ENCODE measurements at regions not wholly inside any gene's neighbourhood (a gene's known extent, or its start where the extent isn't known, plus 50 kb on each side); places are given as distances from the start of the nearest gene placed in this dataset.

GRCh38 chr20:10951216-10951615 lies 277.4 kb upstream of the JAG1 start (continued):
- no peak for TF ChIP-seq POLR2AphosphoS5 (IDR thresholded peaks at IDR 0.05; ENCODE audit: low read depth, low read length)
- TF ChIP-seq CHD2 (IDR thresholded peaks at IDR 0.05; ENCODE audit: low read length, partially characterized antibody) = no peak

GRCh38 chr20:10951904-10952303 lies 278.1 kb upstream of the JAG1 start:
- 69% methylated on average over 1 of the region's 1 CpG for WGBS (ENCODE audit: low lambda C conversion rate)
- ChIA-PET CTCF (no interaction called here), POLR2A (no interaction called here)
- Histone ChIP-seq H3K9me3 (no peaks in the 10 kb centered on the region), H3K27ac (ENCODE audit: low read depth in 2 of 2, low read length in 1 of 2) (no peak overlapping the region), H3K4me1 (ENCODE audit: control insufficient read depth in 1 of 2, insufficient read depth in 2 of 2, low read depth in 1 of 2, low read length in 1 of 2) (no peaks in the 10 kb centered on the region), H3K9ac (no peak overlapping the region), H3K9me2 (no peaks in the 10 kb centered on the region), H3K79me2 (ENCODE audit: insufficient read depth) (no peaks in the 10 kb centered on the region), H4K20me1 (ENCODE audit: insufficient read depth) (no peaks in the 10 kb centered on the region), H3K4me2 (no peak overlapping the region), H3K36me3 (replicated peaks in 1 of 2; ENCODE audit: control insufficient read depth in 1 of 2, insufficient read depth in 2 of 2, low read length in 1 of 2) (no peaks in the 10 kb centered on the region), H3F3A (replicated peaks; ENCODE audit: insufficient read depth) (no peaks in the 10 kb centered on the region), H2AFZ (ENCODE audit: low read depth) (no peak overlapping the region), H3K4me3 (ENCODE audit: low read depth in 2 of 2, low read length in 1 of 2) (no peak overlapping the region), H3K27me3 (ENCODE audit: insufficient read depth) (no peaks in the 10 kb centered on the region)
- TF ChIP-seq ZBTB33 (IDR thresholded peaks at IDR 0.05; ENCODE audit: borderline replicate concordance, low read depth) (no peak), GATA2 (CRISPR knock-in tag; IDR thresholded peaks at IDR 0.05) (no peak), RFX5 (IDR thresholded peaks at IDR 0.05; ENCODE audit: low read length) (no peak), NFIC (IDR thresholded peaks at IDR 0.05; ENCODE audit: borderline replicate concordance) (no peak), TEAD4 (IDR thresholded peaks at IDR 0.05; ENCODE audit: borderline replicate concordance, insufficient read depth) (no peak), TCF12 (IDR thresholded peaks at IDR 0.05) (no peak), ELF1 (IDR thresholded peaks at IDR 0.05) (no peak)
- DNase-seq = no peak

GRCh38 chr20:10953437-10953836 lies 279.6 kb upstream of the JAG1 start:
- H3K9ac ChIP-seq = no peak overlapping the region
- POLR2A ChIA-PET = no interaction called here
- CTCF ChIA-PET = no interaction called here

More at GRCh38 chr20:10953437-10953836, 279.6 kb upstream of the JAG1 start:
- no peaks in the 10 kb centered on the region for H4K20me1 ChIP-seq (ENCODE audit: insufficient read depth)
- H3K4me3 ChIP-seq (ENCODE audit: low read depth in 2 of 2, low read length in 1 of 2) = no peak overlapping the region
- no peak overlapping the region for H3K4me2 ChIP-seq
- H3K79me2 ChIP-seq (ENCODE audit: insufficient read depth) = no peaks in the 10 kb centered on the region
- H3K27me3 ChIP-seq (ENCODE audit: insufficient read depth) = no peaks in the 10 kb centered on the region
- 56% methylated on average over 2 of the region's 2 CpGs for WGBS (ENCODE audit: low lambda C conversion rate)
- no peak for DNase-seq
- TF ChIP-seq USF1 (IDR thresholded peaks at IDR 0.05; ENCODE audit: borderline replicate concordance, low read depth) (no peak), REST (IDR thresholded peaks at IDR 0.05; ENCODE audit: low read depth, low read length) (no peak), FOSL2 (IDR thresholded peaks at IDR 0.05; ENCODE audit: borderline replicate concordance, low read depth) (no peak), YY1 (IDR thresholded peaks at IDR 0.05; ENCODE audit: low read depth) (no peak), FOXJ3 (CRISPR knock-in tag; IDR thresholded peaks at IDR 0.05) (no peak), JUND (IDR thresholded peaks at IDR 0.05) (no peak), MXI1 (IDR thresholded peaks at IDR 0.05; ENCODE audit: low read depth, low read length) (no peak), EZH2phosphoT487 (IDR thresholded peaks at IDR 0.05; ENCODE audit: borderline replicate concordance, low read depth) (no peak)
- no peaks in the 10 kb centered on the region for H3K4me1 ChIP-seq (ENCODE audit: control insufficient read depth in 1 of 2, insufficient read depth in 2 of 2, low read depth in 1 of 2, low read length in 1 of 2)
- no peaks in the 10 kb centered on the region for H3F3A ChIP-seq (replicated peaks; ENCODE audit: insufficient read depth)
- H3K9me2 ChIP-seq = no peaks in the 10 kb centered on the region
- no peaks in the 10 kb centered on the region for H3K36me3 ChIP-seq (replicated peaks in 1 of 2; ENCODE audit: control insufficient read depth in 1 of 2, insufficient read depth in 2 of 2, low read length in 1 of 2)
- H3K9me3 ChIP-seq = no peaks in the 10 kb centered on the region
- H3K27ac ChIP-seq (ENCODE audit: low read depth in 2 of 2, low read length in 1 of 2) = no peak overlapping the region
- no peak overlapping the region for H2AFZ ChIP-seq (ENCODE audit: low read depth)
